Spleen (tissue), 11 donors: ENCODE measurements at regions not wholly inside any gene's neighbourhood (a gene's known extent, or its start where the extent isn't known, plus 50 kb on each side); places are given as distances from the start of the nearest gene placed in this dataset.
"Not testable (repeated sequence)": the region's sequence is repeated elsewhere in the genome, so short reads cannot be mapped to it uniquely, and the experiment has no call there.

ENCODE experiments used
- DNase-seq: peaks from one replicate; pipeline ENCODE4 v3.0.0-alpha.2; 2020
- H3K27ac ChIP-seq, 8 donors: fragments of 200-600 bp; sonication (generic) in 7 of 8; 1 replicate in 4 of 8; 2 replicates in 4 of 8; pipeline versions ENCODE4 v1.5.0 to v1.8.0; 2016 to 2021; ENCODE audit warnings: inconsistent platforms in 4 of 8, mild to moderate bottlenecking in 4 of 8, moderate library complexity in 1 of 8
- H3K27me3 ChIP-seq, 7 donors: fragments of 200-600 bp; sonication (generic) in 6 of 7; replicated peaks in 1 of 7; 1 replicate in 4 of 7; 2 replicates in 3 of 7; pipeline versions ENCODE4 v1.5.0 to v1.8.0; 2016 to 2021; ENCODE audit warnings: inconsistent platforms in 3 of 7, mild to moderate bottlenecking in 1 of 7
- H3K36me3 ChIP-seq, 6 donors: fragments of 200-600 bp; sonication (generic) in 5 of 6; 1 replicate in 4 of 6; 2 replicates in 2 of 6; pipeline versions ENCODE4 v1.5.0 to v1.8.0; 2016 to 2021; ENCODE audit warnings: inconsistent platforms in 2 of 6
- H3K4me1 ChIP-seq, 6 donors: fragments of 200-600 bp; sonication (generic) in 5 of 6; 1 replicate in 3 of 6; 2 replicates in 3 of 6; pipeline versions ENCODE4 v1.5.0 to v1.8.0; 2016 to 2021; ENCODE audit warnings: inconsistent platforms in 3 of 6
- H3K4me3 ChIP-seq, 8 donors: fragments of 200-600 bp; sonication (generic) in 7 of 8; 1 replicate in 4 of 8; 2 replicates in 4 of 8; pipeline versions ENCODE4 v1.5.0 to v1.8.0; 2016 to 2021; ENCODE audit warnings: inconsistent platforms in 4 of 8, mild to moderate bottlenecking in 4 of 8, moderate library complexity in 2 of 8
- H3K9me3 ChIP-seq, 8 donors: fragments of 200-600 bp; sonication (generic) in 7 of 8; 1 replicate in 4 of 8; 2 replicates in 4 of 8; pipeline versions ENCODE4 v1.5.0 to v1.8.0; 2016 to 2021; ENCODE audit warnings: inconsistent platforms in 4 of 8
- WGBS, 5 donors: extraction: QIAGEN DNeasy Blood & Tissue Kit in 3 of 5; methylation state at CpG; one replicate each; pipeline versions ENCODE4 v1.1.5 to v1.1.7; 2013 to 2018; 5-methylcytosine and 5-hydroxymethylcytosine counted together
- intact Hi-C: fragments of 100-400 bp; cut with DNase I; formaldehyde crosslinking; loops from one replicate; pipeline ENCODE4 v1.15.0; 2023; ENCODE audit warnings: low total_unique reads
- donor health status: healthy with polysubstance abuse.
- donor health status: DM: no; HTN: no; CAD: no; lungs with moderate emphysema.
- donor health status: DM: no; HTN: no; CAD: no.
- donor health status: Bipolar disorder and iron deficiency.
- donor health status: healthy.
- donor health status: DM: no; HTN: no; CAD: no.
- donor health status: DM: yes; HTN: yes; CAD: no.

GRCh38 chr15:30688684-30689083 is 62.8 kb downstream of the ARHGAP11B start:
- H3K4me1 ChIP-seq, H3K36me3 ChIP-seq, H3K4me3 ChIP-seq, H3K27me3 ChIP-seq, H3K9me3 ChIP-seq, DNase-seq, intact Hi-C loops, H3K27ac ChIP-seq: not testable (repeated sequence)
- WGBS, 5 donors, result 85 to 93% (median 91%) methylated on average over 4 to 5 of the region's 5 CpGs

GRCh38 chr15:30690153-30690552 is 64.2 kb downstream of the ARHGAP11B start:
- intact Hi-C loops, H3K4me1 ChIP-seq: not testable (repeated sequence)
- WGBS, 5 donors, result 74 to 100% (median 94%) methylated on average over 2 of the region's 2 CpGs

GRCh38 chr15:30695811-30696210 is 69.9 kb downstream of the ARHGAP11B start:
- DNase-seq, H3K4me1 ChIP-seq, H3K27ac ChIP-seq, H3K9me3 ChIP-seq, H3K36me3 ChIP-seq, intact Hi-C loops, H3K4me3 ChIP-seq, H3K27me3 ChIP-seq: not testable (repeated sequence)
- WGBS, 5 donors, result 92 to 100% methylated on average over 2 to 3 of the region's 3 CpGs; no CpG with 5 or more reads in 3 of the 5 donors

More at GRCh38 chr15:30690153-30690552, 64.2 kb downstream of the ARHGAP11B start:
- not testable (repeated sequence) for H3K4me3 ChIP-seq, H3K9me3 ChIP-seq, H3K36me3 ChIP-seq, H3K27me3 ChIP-seq, DNase-seq, H3K27ac ChIP-seq

GRCh38 chr15:30696439-30697314 is 70.7 kb downstream of the ARHGAP11B start:
- 57 to 79% (median 73%) methylated on average over 7 of the region's 15 CpGs for WGBS, 5 donors

GRCh38 chr15:30697315-30697685 is 71.4 kb downstream of the ARHGAP11B start:
- intact Hi-C loops, H3K27ac ChIP-seq: not testable (repeated sequence)
- 31 to 57% (median 41%) methylated on average over 2 to 3 of the region's 3 CpGs for WGBS, 5 donors

More at GRCh38 chr15:30696439-30697314, 70.7 kb downstream of the ARHGAP11B start:
- H3K4me1 ChIP-seq, H3K27ac ChIP-seq, DNase-seq, intact Hi-C loops, H3K36me3 ChIP-seq, H3K4me3 ChIP-seq, H3K27me3 ChIP-seq, H3K9me3 ChIP-seq: not testable (repeated sequence)

GRCh38 chr15:30700006-30700597 is 74.2 kb downstream of the ARHGAP11B start:
- intact Hi-C loops, H3K9me3 ChIP-seq, H3K27ac ChIP-seq, H3K4me3 ChIP-seq, DNase-seq, H3K4me1 ChIP-seq, H3K36me3 ChIP-seq, H3K27me3 ChIP-seq: not testable (repeated sequence)
- 40 to 76% (median 61%) methylated on average over 2 to 4 of the region's 7 CpGs; no CpG with 5 or more reads in 2 of the 5 donors for WGBS, 5 donors

More at GRCh38 chr15:30697315-30697685, 71.4 kb downstream of the ARHGAP11B start:
- not testable (repeated sequence) for DNase-seq, H3K36me3 ChIP-seq, H3K9me3 ChIP-seq, H3K27me3 ChIP-seq, H3K4me1 ChIP-seq, H3K4me3 ChIP-seq

GRCh38 chr15:30707976-30708685 is 82.2 kb downstream of the ARHGAP11B start:
- 85 to 97% (median 90%) methylated on average over 7 to 9 of the region's 9 CpGs for WGBS, 5 donors
- not testable (repeated sequence) for H3K4me3 ChIP-seq

GRCh38 chr15:30708809-30709208 is 82.9 kb downstream of the ARHGAP11B start:
- H3K9me3 ChIP-seq, H3K4me3 ChIP-seq, H3K27ac ChIP-seq, H3K4me1 ChIP-seq, H3K27me3 ChIP-seq, intact Hi-C loops, H3K36me3 ChIP-seq, DNase-seq: not testable (repeated sequence)
- 93 to 100% (median 100%) methylated on average over 1 to 4 of the region's 7 CpGs; no CpG with 5 or more reads in 1 of the 5 donors for WGBS, 5 donors

More at GRCh38 chr15:30707976-30708685, 82.2 kb downstream of the ARHGAP11B start:
- intact Hi-C loops, DNase-seq, H3K36me3 ChIP-seq, H3K27ac ChIP-seq, H3K27me3 ChIP-seq, H3K4me1 ChIP-seq, H3K9me3 ChIP-seq: not testable (repeated sequence)

GRCh38 chr15:30718038-30718643 is 92.2 kb downstream of the ARHGAP11B start:
- H3K36me3 ChIP-seq, DNase-seq, H3K4me3 ChIP-seq, H3K9me3 ChIP-seq, H3K27me3 ChIP-seq, H3K27ac ChIP-seq, H3K4me1 ChIP-seq, intact Hi-C loops: not testable (repeated sequence)
- 49 to 68% (median 62%) methylated on average over 4 to 7 of the region's 7 CpGs for WGBS, 5 donors

- H3K4me1 ChIP-seq, H3K27ac ChIP-seq, H3K36me3 ChIP-seq, intact Hi-C loops, DNase-seq, H3K27me3 ChIP-seq, H3K4me3 ChIP-seq, H3K9me3 ChIP-seq: not testable (repeated sequence)
- WGBS, 5 donors, result 66 to 90% (median 86%) methylated on average over 5 of the region's 5 CpGs
Measured at GRCh38 chr15:30719363-30719762, 93.4 kb downstream of the ARHGAP11B start.
